ENCODE measurements at regions not wholly inside any gene's neighbourhood (a gene's known extent, or its start where the extent isn't known, plus 50 kb on each side); places are given as distances from the start of the nearest gene placed in this dataset.

GRCh38 chr14:31988244-31988643 lies 88.9 kb upstream of the ARHGAP5 start:
- Histone ChIP-seq H3K27me3 (ENCODE audit: control insufficient read depth, insufficient read depth, low read length) (no peaks in the 10 kb centered on the region), H3K27ac (ENCODE audit: insufficient read depth, low read length) (no peak overlapping the region), H3K4me2 (ENCODE audit: extremely low read depth, insufficient read depth, low read length) (no peak overlapping the region), H2AFZ (ENCODE audit: low read length) (no peak overlapping the region), H3K36me3 (ENCODE audit: control insufficient read depth, insufficient read depth, low read length) (no peaks in the 10 kb centered on the region), H3K4me1 (ENCODE audit: control insufficient read depth, extremely low read depth, insufficient read depth, low read length) (peaks cover 2% of the 10 kb centered on the region), H3K9me3 (ENCODE audit: control insufficient read depth, insufficient read depth, low read depth, low read length) (no peaks in the 10 kb centered on the region), H4K20me1 (ENCODE audit: control insufficient read depth, extremely low read depth, insufficient read depth, low read length) (no peaks in the 10 kb centered on the region), H3K9ac (ENCODE audit: insufficient read depth, low read length) (no peak overlapping the region), H3K4me3 (replicated peaks in 1 of 4; ENCODE audit: control extremely low read depth in 1 of 4, insufficient read depth in 1 of 4, low read depth in 3 of 4, low read length in 4 of 4) (no peak overlapping the region), H3K79me2 (ENCODE audit: control insufficient read depth, insufficient read depth, low read length) (no peaks in the 10 kb centered on the region)
- no peak for DNase-seq (ENCODE audit: low read depth in 2 of 2)
- no peak for TF ChIP-seq EZH2 (IDR thresholded peaks at IDR 0.05; ENCODE audit: low read length, missing control alignments)
- TF ChIP-seq, protein P1, sequence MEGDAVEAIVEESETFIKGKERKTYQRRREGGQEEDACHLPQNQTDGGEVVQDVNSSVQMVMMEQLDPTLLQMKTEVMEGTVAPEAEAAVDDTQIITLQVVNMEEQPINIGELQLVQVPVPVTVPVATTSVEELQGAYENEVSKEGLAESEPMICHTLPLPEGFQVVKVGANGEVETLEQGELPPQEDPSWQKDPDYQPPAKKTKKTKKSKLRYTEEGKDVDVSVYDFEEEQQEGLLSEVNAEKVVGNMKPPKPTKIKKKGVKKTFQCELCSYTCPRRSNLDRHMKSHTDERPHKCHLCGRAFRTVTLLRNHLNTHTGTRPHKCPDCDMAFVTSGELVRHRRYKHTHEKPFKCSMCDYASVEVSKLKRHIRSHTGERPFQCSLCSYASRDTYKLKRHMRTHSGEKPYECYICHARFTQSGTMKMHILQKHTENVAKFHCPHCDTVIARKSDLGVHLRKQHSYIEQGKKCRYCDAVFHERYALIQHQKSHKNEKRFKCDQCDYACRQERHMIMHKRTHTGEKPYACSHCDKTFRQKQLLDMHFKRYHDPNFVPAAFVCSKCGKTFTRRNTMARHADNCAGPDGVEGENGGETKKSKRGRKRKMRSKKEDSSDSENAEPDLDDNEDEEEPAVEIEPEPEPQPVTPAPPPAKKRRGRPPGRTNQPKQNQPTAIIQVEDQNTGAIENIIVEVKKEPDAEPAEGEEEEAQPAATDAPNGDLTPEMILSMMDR (conservative IDR thresholded peaks at IDR 0.05 in 1 of 2, IDR thresholded peaks at IDR 0.05 in 1 of 2; ENCODE audit: low read depth in 1 of 2, low read length in 2 of 2): no peak

DNA sequence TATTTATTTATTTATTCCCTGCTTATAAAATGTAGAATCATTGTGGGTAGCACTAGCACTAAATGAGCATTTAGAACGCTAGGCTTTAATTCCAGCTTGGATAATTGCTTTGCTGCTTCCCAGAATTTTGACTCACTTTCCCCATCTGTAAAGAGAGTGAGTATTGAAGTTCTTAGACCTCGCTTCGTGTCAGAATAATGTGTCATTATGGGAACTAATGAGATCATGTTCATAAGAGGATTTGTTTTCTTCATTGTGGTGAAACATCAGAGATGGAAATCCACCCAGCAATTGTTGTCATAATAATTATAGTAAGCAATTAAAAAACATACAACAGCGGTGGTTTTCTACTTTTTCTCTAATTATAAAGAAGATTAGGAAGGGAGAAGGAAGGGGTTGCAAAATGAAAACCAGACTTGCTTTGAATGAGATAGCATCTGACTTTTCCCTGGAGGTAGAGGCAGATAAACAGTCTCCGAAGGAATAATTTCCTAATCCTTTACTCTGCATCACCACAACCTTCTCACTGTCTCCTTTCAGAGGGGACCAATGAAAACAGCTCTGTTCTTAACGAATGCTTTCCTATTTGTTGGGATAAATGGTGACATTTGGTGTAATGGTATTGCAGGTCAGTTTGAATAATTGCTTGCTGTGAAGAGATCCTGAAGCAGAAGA lies 86.8 kb upstream of the ARHGAP5 start:
- H3K79me2 ChIP-seq (ENCODE audit: control insufficient read depth, insufficient read depth, low read length): no peaks in the 10 kb centered on the region
- no peak overlapping the region for H3K9ac ChIP-seq (ENCODE audit: insufficient read depth, low read length)
- no peaks in the 10 kb centered on the region for H3K9me3 ChIP-seq (ENCODE audit: control insufficient read depth, insufficient read depth, low read depth, low read length)
- no peaks in the 10 kb centered on the region for H3K36me3 ChIP-seq (ENCODE audit: control insufficient read depth, insufficient read depth, low read length)
- no peak overlapping the region for H2AFZ ChIP-seq (ENCODE audit: low read length)
- no peak overlapping the region for H3K4me2 ChIP-seq (ENCODE audit: extremely low read depth, insufficient read depth, low read length)
- no peak for TF ChIP-seq EZH2 (IDR thresholded peaks at IDR 0.05; ENCODE audit: low read length, missing control alignments)
- TF ChIP-seq, protein P1 (conservative IDR thresholded peaks at IDR 0.05 in 1 of 2, IDR thresholded peaks at IDR 0.05 in 1 of 2; ENCODE audit: low read depth in 1 of 2, low read length in 2 of 2): no peak
- no peaks in the 10 kb centered on the region for H3K27me3 ChIP-seq (ENCODE audit: control insufficient read depth, insufficient read depth, low read length)
- no peak overlapping the region for H3K27ac ChIP-seq (ENCODE audit: insufficient read depth, low read length)
- H3K4me1 ChIP-seq (ENCODE audit: control insufficient read depth, extremely low read depth, insufficient read depth, low read length): peaks cover 2% of the 10 kb centered on the region
- no peaks in the 10 kb centered on the region for H4K20me1 ChIP-seq (ENCODE audit: control insufficient read depth, extremely low read depth, insufficient read depth, low read length)
- DNase-seq (ENCODE audit: low read depth in 2 of 2): peak in 1 of 2 donors; percentile 66
- no peak overlapping the region for H3K4me3 ChIP-seq (replicated peaks in 1 of 4; ENCODE audit: control extremely low read depth in 1 of 4, insufficient read depth in 1 of 4, low read depth in 3 of 4, low read length in 4 of 4)

- Histone ChIP-seq H3K9ac (ENCODE audit: insufficient read depth, low read length) (no peak overlapping the region), H4K20me1 (ENCODE audit: control insufficient read depth, extremely low read depth, insufficient read depth, low read length) (no peaks in the 10 kb centered on the region), H2AFZ (ENCODE audit: low read length) (no peak overlapping the region), H3K9me3 (ENCODE audit: control insufficient read depth, insufficient read depth, low read depth, low read length) (no peaks in the 10 kb centered on the region), H3K4me2 (ENCODE audit: extremely low read depth, insufficient read depth, low read length) (no peak overlapping the region), H3K27me3 (ENCODE audit: control insufficient read depth, insufficient read depth, low read length) (no peaks in the 10 kb centered on the region), H3K4me3 (replicated peaks in 1 of 4; ENCODE audit: control extremely low read depth in 1 of 4, insufficient read depth in 1 of 4, low read depth in 3 of 4, low read length in 4 of 4) (no peak overlapping the region), H3K4me1 (ENCODE audit: control insufficient read depth, extremely low read depth, insufficient read depth, low read length) (peaks cover 2% of the 10 kb centered on the region), H3K36me3 (ENCODE audit: control insufficient read depth, insufficient read depth, low read length) (no peaks in the 10 kb centered on the region), H3K79me2 (ENCODE audit: control insufficient read depth, insufficient read depth, low read length) (no peaks in the 10 kb centered on the region), H3K27ac (ENCODE audit: insufficient read depth, low read length) (no peak overlapping the region)
- DNase-seq (ENCODE audit: low read depth in 2 of 2): peak; percentile 18 to 83
- no peak for TF ChIP-seq EZH2 (IDR thresholded peaks at IDR 0.05; ENCODE audit: low read length, missing control alignments)
- TF ChIP-seq, protein P1 (conservative IDR thresholded peaks at IDR 0.05 in 1 of 2, IDR thresholded peaks at IDR 0.05 in 1 of 2; ENCODE audit: low read depth in 1 of 2, low read length in 2 of 2): no peak
These were observed 86.1 kb upstream of the ARHGAP5 start for GRCh38 chr14:31990926-31991572.

All from fibroblast of lung (primary cell).